ENCODE measurements at regions not wholly inside any gene's neighbourhood (a gene's known extent, or its start where the extent isn't known, plus 50 kb on each side); places are given as distances from the start of the nearest gene placed in this dataset.

- DNase-seq, result no peak
Observed at GRCh38 chr5:58246461-58246944, 213.4 kb downstream of the PLK2 start.

- DNase-seq, result no peak
Observed at GRCh38 chr5:58245476-58245840, 214.4 kb downstream of the PLK2 start.

- no peak for DNase-seq
Observed at GRCh38 chr5:58244819-58245475, 214.9 kb downstream of the PLK2 start.

- no peak for DNase-seq
Observed at GRCh38 chr5:58241389-58241788, 218.5 kb downstream of the PLK2 start.

- DNase-seq, result no peak
Observed at GRCh38 chr5:58240322-58240721, 219.6 kb downstream of the PLK2 start.

- no peak for DNase-seq
Observed at GRCh38 chr5:58239731-58240130, 220.2 kb downstream of the PLK2 start.

- DNase-seq, result no peak
Observed at GRCh38 chr5:58239045-58239444, 220.8 kb downstream of the PLK2 start.

- no peak for DNase-seq
Observed at GRCh38 chr5:58236498-58236897, 223.4 kb downstream of the PLK2 start.

- no peak for DNase-seq
Observed at GRCh38 chr5:58235299-58235698, 224.6 kb downstream of the PLK2 start.

- no peak for DNase-seq
Observed at GRCh38 chr5:58232130-58232529, 227.8 kb downstream of the PLK2 start.

- DNase-seq, result no peak
Observed at GRCh38 chr5:58231041-58231440, 228.8 kb downstream of the PLK2 start.

GRCh38 chr5:58228896-58229295 is 231.0 kb downstream of the PLK2 start:
- DNase-seq, result no peak

- DNase-seq, result no peak
Observed at GRCh38 chr5:58227858-58228257, 232.0 kb downstream of the PLK2 start.

- DNase-seq, result no peak
Observed at GRCh38 chr5:58224661-58225060, 235.2 kb downstream of the PLK2 start.

- no peak for DNase-seq
Observed at GRCh38 chr5:58224221-58224620, 235.7 kb downstream of the PLK2 start.

GRCh38 chr5:58215364-58215763 is 244.5 kb downstream of the PLK2 start:
- no peak for DNase-seq

- no peak for DNase-seq
Observed at GRCh38 chr5:58211441-58211840, 248.4 kb downstream of the PLK2 start.

- DNase-seq, result no peak
Observed at GRCh38 chr5:58208674-58209073, 251.2 kb downstream of the PLK2 start.

GRCh38 chr5:58207076-58207475 is 252.8 kb downstream of the PLK2 start:
- no peak for DNase-seq

- DNase-seq, result no peak
Observed at GRCh38 chr5:58204966-58205365, 254.9 kb downstream of the PLK2 start.

GRCh38 chr5:58202941-58203444 is 256.9 kb downstream of the PLK2 start:
- DNase-seq, result no peak

- DNase-seq, result no peak
Observed at GRCh38 chr5:58201922-58202648, 257.8 kb downstream of the PLK2 start.

- DNase-seq, result no peak
Observed at GRCh38 chr5:58200451-58200850, 259.4 kb downstream of the PLK2 start.

- DNase-seq, result no peak
Observed at GRCh38 chr5:58199087-58199486, 260.8 kb downstream of the PLK2 start.

GRCh38 chr5:58198330-58198729 is 261.6 kb downstream of the PLK2 start:
- DNase-seq, result no peak
